ENCODE measurements at regions not wholly inside any gene's neighbourhood (a gene's known extent, or its start where the extent isn't known, plus 50 kb on each side); places are given as distances from the start of the nearest gene placed in this dataset.
"Not testable (repeated sequence)": the region's sequence is repeated elsewhere in the genome, so short reads cannot be mapped to it uniquely, and the experiment has no call there.

DNA sequence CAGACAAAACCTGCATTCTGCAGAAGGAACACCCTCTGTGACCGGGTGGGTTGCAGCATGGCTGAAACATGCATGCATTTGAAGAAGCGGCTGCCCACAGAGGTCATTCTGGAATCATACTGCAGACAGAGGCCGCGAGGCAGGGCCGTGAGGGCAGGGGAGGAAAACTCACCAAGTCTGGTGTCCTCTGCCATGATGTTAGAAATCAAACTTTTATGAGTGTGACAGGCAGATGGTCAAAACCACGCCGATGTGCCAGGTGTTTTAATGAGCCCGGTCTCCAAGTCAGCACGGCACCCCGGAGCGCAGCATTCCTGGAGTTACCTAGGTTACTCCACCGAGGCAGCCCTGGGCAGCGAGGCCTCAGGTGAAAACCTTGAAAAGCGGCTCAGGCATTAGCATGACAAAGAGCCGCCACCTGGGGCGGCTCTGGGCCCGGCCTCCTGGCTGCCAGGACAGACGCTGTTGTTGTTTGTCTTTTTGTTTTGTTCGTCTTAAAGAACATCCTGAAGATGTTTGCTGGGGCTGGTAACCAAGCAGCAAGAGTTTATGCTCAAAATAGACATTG, 255.6 kb downstream of the ERMARD start:
- H3K4me3 ChIP-seq (ENCODE audit: low read length in 2 of 2), result no peak overlapping the region
- no peaks in the 10 kb centered on the region for H3K36me3 ChIP-seq (ENCODE audit: control insufficient read depth in 2 of 2, insufficient read depth in 2 of 2, low read length in 2 of 2)
- H3K27ac ChIP-seq (ENCODE audit: low read length), result no peak overlapping the region
- H3K9ac ChIP-seq (ENCODE audit: low read length in 2 of 2), result no peak overlapping the region
- H3K9me3 ChIP-seq (ENCODE audit: control insufficient read depth in 2 of 2, low read length in 2 of 2), result peaks cover 0 to 4% of the 10 kb centered on the region in 2 donors
- H3K4me1 ChIP-seq (ENCODE audit: control insufficient read depth, insufficient read depth, low read length), result peaks cover 3% of the 10 kb centered on the region
- H3K27me3 ChIP-seq (ENCODE audit: control insufficient read depth in 1 of 2, insufficient read depth in 2 of 2, low read length in 2 of 2), result no peaks in the 10 kb centered on the region

DNA sequence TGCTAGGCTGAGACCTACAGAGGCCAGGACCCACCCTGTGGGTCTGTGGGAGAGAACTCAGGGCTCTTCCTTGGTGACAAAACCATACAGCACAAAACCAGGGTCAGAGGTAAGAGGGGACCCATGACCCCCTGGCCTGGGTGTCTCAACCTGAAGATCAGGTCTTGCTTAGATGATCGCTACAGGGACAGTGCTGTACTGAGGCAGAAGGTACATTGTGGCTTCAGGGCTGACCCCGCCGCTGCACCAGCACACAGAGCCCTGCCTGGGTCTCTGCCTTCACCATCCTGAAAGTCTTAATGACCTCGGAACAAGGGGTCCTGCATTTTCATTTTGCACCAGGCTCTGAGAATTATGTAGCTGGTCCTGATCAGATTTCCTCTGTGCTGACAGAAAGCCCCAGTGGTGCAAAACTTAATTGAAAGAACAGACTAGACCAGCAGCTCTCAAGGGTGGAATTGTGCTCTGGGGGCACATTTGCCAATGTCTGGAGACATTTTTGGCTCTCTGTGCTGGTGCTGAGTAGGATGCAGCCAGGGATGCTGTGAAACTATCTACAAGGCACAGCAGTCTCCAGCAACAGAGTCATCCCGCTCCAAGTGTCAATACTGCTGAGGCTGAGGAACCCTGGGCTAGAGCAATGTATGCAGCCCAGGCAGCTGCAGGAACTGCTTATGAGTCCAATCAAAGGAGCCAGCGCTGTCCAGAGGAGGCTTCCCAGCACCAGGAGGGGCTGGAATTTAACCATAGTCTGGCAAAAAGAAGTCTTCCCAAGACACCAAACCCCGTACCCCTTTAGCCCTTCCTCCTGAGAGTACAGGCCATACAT, 254.9 kb downstream of the ERMARD start:
- Histone ChIP-seq H3K27ac (ENCODE audit: low read length) (no peak overlapping the region), H3K4me1 (ENCODE audit: control insufficient read depth, insufficient read depth, low read length) (peaks cover 3% of the 10 kb centered on the region), H3K36me3 (ENCODE audit: control insufficient read depth in 2 of 2, insufficient read depth in 2 of 2, low read length in 2 of 2) (no peaks in the 10 kb centered on the region), H3K4me3 (ENCODE audit: low read length in 2 of 2) (no peak overlapping the region), H3K9me3 (ENCODE audit: control insufficient read depth in 2 of 2, low read length in 2 of 2) (peaks cover 0 to 4% of the 10 kb centered on the region in 2 donors), H3K9ac (ENCODE audit: low read length in 2 of 2) (no peak overlapping the region), H3K27me3 (ENCODE audit: control insufficient read depth in 1 of 2, insufficient read depth in 2 of 2, low read length in 2 of 2) (no peaks in the 10 kb centered on the region)

DNA sequence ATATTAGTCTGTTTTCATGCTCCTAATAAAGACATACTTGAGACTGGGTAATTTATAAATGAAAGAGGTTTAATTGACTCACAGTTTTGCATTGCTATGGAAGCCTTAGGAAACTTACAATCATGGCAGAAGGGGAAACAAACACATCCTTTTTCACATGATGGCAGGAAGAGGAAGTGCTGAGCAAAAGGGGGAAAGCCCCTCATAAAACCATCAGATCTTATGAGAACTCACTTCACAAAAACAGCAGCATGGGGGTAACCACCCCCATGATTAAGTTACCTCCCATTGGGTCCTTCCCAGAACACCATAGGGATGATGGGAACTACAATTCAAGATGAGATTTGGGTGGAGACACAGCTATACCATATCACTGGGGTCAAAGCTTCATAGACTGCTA, 254.2 kb downstream of the ERMARD start:
- no peak overlapping the region for H3K27ac ChIP-seq (ENCODE audit: low read length)
- no peaks in the 10 kb centered on the region for H3K36me3 ChIP-seq (ENCODE audit: control insufficient read depth in 2 of 2, insufficient read depth in 2 of 2, low read length in 2 of 2)
- no peaks in the 10 kb centered on the region for H3K27me3 ChIP-seq (ENCODE audit: control insufficient read depth in 1 of 2, insufficient read depth in 2 of 2, low read length in 2 of 2)
- no peak overlapping the region for H3K4me3 ChIP-seq (ENCODE audit: low read length in 2 of 2)
- H3K4me1 ChIP-seq (ENCODE audit: control insufficient read depth, insufficient read depth, low read length), result peaks cover 2% of the 10 kb centered on the region
- H3K9me3 ChIP-seq (ENCODE audit: control insufficient read depth in 2 of 2, low read length in 2 of 2), result peaks cover 0 to 4% of the 10 kb centered on the region in 2 donors
- no peak overlapping the region for H3K9ac ChIP-seq (ENCODE audit: low read length in 2 of 2)

DNA sequence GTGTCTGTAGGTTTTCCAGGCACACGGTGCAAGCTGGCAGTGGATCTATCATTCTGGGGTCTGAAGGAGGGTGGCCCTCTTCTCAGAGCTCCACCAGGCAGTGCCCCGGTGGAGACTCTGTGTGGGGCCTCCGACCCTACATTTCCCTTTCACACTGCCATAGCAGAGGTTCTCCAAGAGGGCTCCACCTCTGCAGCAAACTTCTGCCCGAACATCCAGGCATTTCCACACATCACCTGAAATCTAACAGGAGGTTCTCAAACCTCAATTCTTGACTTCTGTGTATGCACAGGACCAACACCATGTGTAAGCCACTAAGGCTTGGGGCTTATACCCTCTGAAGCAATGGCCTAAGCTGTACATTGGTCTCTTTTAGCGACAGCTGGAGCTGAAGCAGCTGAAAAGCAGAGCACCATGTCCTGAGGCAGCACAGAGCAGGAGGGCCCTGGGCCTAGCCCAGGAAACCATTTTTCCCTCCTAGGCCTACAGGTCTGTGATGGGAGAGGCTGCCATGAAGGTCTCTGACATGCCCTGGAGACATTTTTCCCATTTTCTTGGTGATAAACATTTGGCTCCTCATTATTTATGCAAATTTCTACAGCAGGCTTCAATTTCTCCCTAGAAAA, 253.3 kb downstream of the ERMARD start:
- Histone ChIP-seq H3K9me3 (ENCODE audit: control insufficient read depth in 2 of 2, low read length in 2 of 2) (peaks cover 0 to 4% of the 10 kb centered on the region in 2 donors), H3K9ac (ENCODE audit: low read length in 2 of 2) (no peak overlapping the region), H3K4me3 (ENCODE audit: low read length in 2 of 2) (no peak overlapping the region), H3K36me3 (ENCODE audit: control insufficient read depth in 2 of 2, insufficient read depth in 2 of 2, low read length in 2 of 2) (no peaks in the 10 kb centered on the region), H3K27me3 (ENCODE audit: control insufficient read depth in 1 of 2, insufficient read depth in 2 of 2, low read length in 2 of 2) (no peaks in the 10 kb centered on the region), H3K4me1 (ENCODE audit: control insufficient read depth, insufficient read depth, low read length) (no peaks in the 10 kb centered on the region), H3K27ac (ENCODE audit: low read length) (no peak overlapping the region)

DNA sequence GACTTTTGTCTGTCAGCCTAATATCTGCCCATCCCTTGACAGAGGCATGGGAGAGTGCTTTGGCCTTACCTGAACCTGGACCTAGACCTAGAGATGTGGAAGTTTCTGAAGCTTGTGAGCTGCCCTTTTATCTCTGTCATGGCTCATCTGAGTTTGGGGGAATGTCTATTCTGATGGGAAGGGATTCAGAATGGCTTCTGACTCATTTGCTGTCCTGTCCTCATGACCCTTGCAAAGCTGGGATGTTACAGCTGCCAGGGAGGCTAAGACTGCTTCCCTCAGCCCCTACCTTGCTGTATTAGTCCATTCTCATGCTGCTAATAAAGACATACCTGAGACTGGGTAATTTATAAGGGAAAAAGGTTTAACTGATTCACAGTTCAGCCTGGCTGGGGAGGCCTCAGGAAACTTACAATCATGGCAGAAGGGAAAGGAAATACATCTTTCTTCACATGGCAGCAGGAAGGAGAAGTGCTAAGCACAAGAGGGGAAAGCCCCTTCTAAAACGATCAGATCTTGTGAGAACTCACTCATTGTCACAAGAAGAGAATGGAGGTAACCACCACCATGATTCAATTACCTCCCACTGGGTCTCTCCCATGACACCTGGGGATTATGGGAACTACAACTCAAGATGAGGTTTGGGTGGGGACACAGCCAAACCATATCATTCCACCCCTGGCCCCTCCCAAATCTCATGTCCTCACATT, 252.2 kb downstream of the ERMARD start:
- peaks cover 0 to 4% of the 10 kb centered on the region in 2 donors for H3K9me3 ChIP-seq (ENCODE audit: control insufficient read depth in 2 of 2, low read length in 2 of 2)
- H3K36me3 ChIP-seq (ENCODE audit: control insufficient read depth in 2 of 2, insufficient read depth in 2 of 2, low read length in 2 of 2), result no peaks in the 10 kb centered on the region
- no peak overlapping the region for H3K9ac ChIP-seq (ENCODE audit: low read length in 2 of 2)
- H3K27ac ChIP-seq (ENCODE audit: low read length), result no peak overlapping the region
- H3K4me1 ChIP-seq (ENCODE audit: control insufficient read depth, insufficient read depth, low read length), result no peaks in the 10 kb centered on the region
- no peak overlapping the region for H3K4me3 ChIP-seq (ENCODE audit: low read length in 2 of 2)
- no peaks in the 10 kb centered on the region for H3K27me3 ChIP-seq (ENCODE audit: control insufficient read depth in 1 of 2, insufficient read depth in 2 of 2, low read length in 2 of 2)

DNA sequence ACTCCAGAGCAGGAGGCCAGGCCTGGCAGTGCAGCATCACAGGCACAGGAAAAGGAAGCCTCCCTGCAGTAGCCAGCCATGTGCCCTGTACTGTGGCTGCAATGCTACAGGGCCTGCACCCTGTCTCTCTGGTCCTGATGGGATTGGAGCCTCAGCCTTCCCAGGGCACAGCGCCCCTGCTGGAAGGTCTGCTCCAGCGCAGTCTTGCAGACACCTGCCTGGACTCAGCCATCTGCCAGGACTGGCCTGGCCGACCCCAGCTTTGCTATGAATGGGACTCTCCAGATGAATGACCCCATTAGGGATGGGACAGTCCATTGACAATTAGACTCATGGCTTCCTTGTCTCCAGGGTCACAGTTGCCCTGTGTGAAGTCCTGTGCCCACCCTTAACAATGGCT, 251.6 kb downstream of the ERMARD start:
- Histone ChIP-seq H3K9me3 (ENCODE audit: control insufficient read depth in 2 of 2, low read length in 2 of 2) (peaks cover 0 to 4% of the 10 kb centered on the region in 2 donors), H3K27ac (ENCODE audit: low read length) (no peak overlapping the region), H3K4me3 (ENCODE audit: low read length in 2 of 2) (no peak overlapping the region), H3K36me3 (ENCODE audit: control insufficient read depth in 2 of 2, insufficient read depth in 2 of 2, low read length in 2 of 2) (no peaks in the 10 kb centered on the region), H3K4me1 (ENCODE audit: control insufficient read depth, insufficient read depth, low read length) (no peaks in the 10 kb centered on the region), H3K27me3 (ENCODE audit: control insufficient read depth in 1 of 2, insufficient read depth in 2 of 2, low read length in 2 of 2) (no peaks in the 10 kb centered on the region), H3K9ac (ENCODE audit: low read length in 2 of 2) (no peak overlapping the region)

DNA sequence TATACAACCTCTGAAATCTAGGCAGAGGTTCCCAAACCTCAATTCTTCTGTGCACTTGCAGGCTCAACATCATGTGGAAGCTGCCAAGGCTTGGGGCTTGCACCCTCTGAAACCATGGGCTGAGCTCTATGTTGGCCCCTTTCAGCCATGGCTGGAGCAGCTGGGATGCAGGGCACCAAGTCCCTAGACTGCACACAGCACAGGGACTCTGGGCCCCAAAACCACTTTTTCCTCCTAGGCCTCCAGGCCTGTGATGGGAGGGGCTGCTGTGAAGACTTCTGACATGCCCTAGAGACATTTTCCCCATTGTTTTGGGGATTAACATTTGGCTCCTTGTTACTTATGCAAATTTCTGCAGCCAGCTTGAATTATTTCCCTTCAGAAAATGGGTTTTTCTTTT, 250.4 kb downstream of the ERMARD start:
- H3K27ac ChIP-seq (ENCODE audit: low read length); H3K4me1 ChIP-seq (ENCODE audit: control insufficient read depth, insufficient read depth, low read length); H3K9me3 ChIP-seq (ENCODE audit: control insufficient read depth in 2 of 2, low read length in 2 of 2); H3K27me3 ChIP-seq (ENCODE audit: control insufficient read depth in 1 of 2, insufficient read depth in 2 of 2, low read length in 2 of 2); H3K4me3 ChIP-seq (ENCODE audit: low read length in 2 of 2); H3K36me3 ChIP-seq (ENCODE audit: control insufficient read depth in 2 of 2, insufficient read depth in 2 of 2, low read length in 2 of 2); H3K9ac ChIP-seq (ENCODE audit: low read length in 2 of 2): not testable (repeated sequence)

DNA sequence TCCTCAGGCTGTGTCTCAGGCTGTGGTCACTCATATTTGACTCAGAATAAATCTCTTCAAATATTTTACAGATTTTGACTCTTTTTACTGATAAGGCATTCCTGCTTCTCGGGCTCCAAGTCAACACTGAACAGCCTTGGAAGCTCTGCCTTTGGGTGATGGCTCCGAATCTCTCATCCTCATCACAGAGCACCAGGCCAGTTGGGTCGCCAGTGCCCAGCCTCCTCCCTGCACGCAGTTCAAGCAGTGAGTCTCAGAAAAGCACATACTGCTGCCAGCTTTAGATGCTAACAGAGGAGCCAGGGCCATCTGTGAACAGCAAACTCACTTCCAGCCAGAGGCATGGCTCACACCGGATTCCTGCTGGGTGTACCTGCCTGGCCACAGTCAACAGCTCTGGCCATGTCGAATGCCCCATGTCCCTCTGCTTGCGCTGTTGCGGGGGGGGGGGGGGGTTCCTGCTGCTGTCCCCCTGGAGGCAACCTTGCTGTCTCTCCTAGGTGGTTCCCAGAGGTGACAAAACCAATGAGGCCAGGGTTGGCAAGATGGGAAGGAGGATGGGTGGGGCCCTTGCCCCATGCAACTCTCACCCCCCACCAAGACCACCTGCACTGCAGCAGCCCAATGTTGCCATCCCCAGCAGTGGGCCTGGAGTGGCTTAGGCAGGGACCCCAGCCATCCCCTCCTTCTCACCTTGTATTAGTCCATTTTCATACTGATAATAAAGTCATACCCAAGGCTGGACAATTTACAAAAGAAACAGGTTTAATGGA, 248.8 kb downstream of the ERMARD start:
- Histone ChIP-seq H3K4me1 (ENCODE audit: control insufficient read depth, insufficient read depth, low read length) (no peaks in the 10 kb centered on the region), H3K27ac (ENCODE audit: low read length) (no peak overlapping the region), H3K9ac (ENCODE audit: low read length in 2 of 2) (no peak overlapping the region), H3K27me3 (ENCODE audit: control insufficient read depth in 1 of 2, insufficient read depth in 2 of 2, low read length in 2 of 2) (no peaks in the 10 kb centered on the region), H3K4me3 (ENCODE audit: low read length in 2 of 2) (no peak overlapping the region), H3K9me3 (ENCODE audit: control insufficient read depth in 2 of 2, low read length in 2 of 2) (peaks cover 0 to 4% of the 10 kb centered on the region in 2 donors), H3K36me3 (ENCODE audit: control insufficient read depth in 2 of 2, insufficient read depth in 2 of 2, low read length in 2 of 2) (no peaks in the 10 kb centered on the region)

DNA sequence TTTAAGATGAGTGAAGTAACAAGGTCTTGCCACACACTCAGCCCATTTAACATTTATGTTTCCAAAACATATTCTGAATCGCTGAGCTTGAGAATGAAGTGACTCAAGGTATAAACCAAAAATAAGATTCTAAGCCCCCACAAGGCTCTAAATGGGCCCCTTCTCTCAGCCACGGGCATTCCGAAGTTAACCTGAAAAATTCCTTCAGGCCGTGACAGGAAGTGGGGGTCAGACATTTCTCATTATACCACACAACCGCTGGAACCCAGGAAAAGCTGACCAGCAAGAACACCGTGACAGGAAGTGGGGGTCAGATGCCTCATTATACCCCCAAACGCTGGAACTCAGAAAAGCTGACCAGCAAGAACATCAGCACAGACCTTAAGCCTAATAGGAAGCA, 247.9 kb downstream of the ERMARD start:
- Histone ChIP-seq H3K4me3 (ENCODE audit: low read length in 2 of 2) (no peak overlapping the region), H3K27me3 (ENCODE audit: control insufficient read depth in 1 of 2, insufficient read depth in 2 of 2, low read length in 2 of 2) (no peaks in the 10 kb centered on the region), H3K9ac (ENCODE audit: low read length in 2 of 2) (no peak overlapping the region)

DNA sequence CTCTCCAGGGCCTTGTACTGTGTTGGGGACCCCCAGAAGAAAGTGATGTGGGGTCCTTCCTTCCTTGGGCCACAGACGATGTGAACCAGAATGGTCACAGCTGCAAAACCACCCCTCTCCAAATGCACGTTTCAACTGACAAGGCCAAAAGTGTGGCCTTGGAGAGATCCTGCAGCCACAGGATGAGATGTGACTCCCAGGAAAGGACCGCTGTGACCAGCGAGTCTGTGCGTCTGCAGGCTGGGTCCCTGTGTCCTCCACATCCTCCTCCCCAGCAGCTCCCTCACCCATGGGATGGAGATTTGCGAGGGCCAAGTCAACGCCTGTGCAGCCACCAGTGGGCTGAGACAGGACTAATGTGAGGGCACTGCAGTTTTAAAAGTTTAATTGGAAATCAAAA, 247.0 kb downstream of the ERMARD start:
- no peaks in the 10 kb centered on the region for H3K9me3 ChIP-seq (ENCODE audit: control insufficient read depth in 2 of 2, low read length in 2 of 2)
- no peaks in the 10 kb centered on the region for H3K4me1 ChIP-seq (ENCODE audit: control insufficient read depth, insufficient read depth, low read length)
- H3K27me3 ChIP-seq (ENCODE audit: control insufficient read depth in 1 of 2, insufficient read depth in 2 of 2, low read length in 2 of 2), result no peaks in the 10 kb centered on the region
- no peak overlapping the region for H3K27ac ChIP-seq (ENCODE audit: low read length)
- H3K36me3 ChIP-seq (ENCODE audit: control insufficient read depth in 2 of 2, insufficient read depth in 2 of 2, low read length in 2 of 2), result no peaks in the 10 kb centered on the region
- no peak overlapping the region for H3K4me3 ChIP-seq (ENCODE audit: low read length in 2 of 2)
- no peak overlapping the region for H3K9ac ChIP-seq (ENCODE audit: low read length in 2 of 2)

More for the DNA sequence above, 247.9 kb downstream of the ERMARD start:
- H3K27ac ChIP-seq (ENCODE audit: low read length), result no peak overlapping the region
- H3K36me3 ChIP-seq (ENCODE audit: control insufficient read depth in 2 of 2, insufficient read depth in 2 of 2, low read length in 2 of 2), result no peaks in the 10 kb centered on the region
- H3K9me3 ChIP-seq (ENCODE audit: control insufficient read depth in 2 of 2, low read length in 2 of 2), result peaks cover 0 to 1% of the 10 kb centered on the region in 2 donors
- no peaks in the 10 kb centered on the region for H3K4me1 ChIP-seq (ENCODE audit: control insufficient read depth, insufficient read depth, low read length)
